ENCODE measurements at regions not wholly inside any gene's neighbourhood (a gene's known extent, or its start where the extent isn't known, plus 50 kb on each side); places are given as distances from the start of the nearest gene placed in this dataset.

DNA sequence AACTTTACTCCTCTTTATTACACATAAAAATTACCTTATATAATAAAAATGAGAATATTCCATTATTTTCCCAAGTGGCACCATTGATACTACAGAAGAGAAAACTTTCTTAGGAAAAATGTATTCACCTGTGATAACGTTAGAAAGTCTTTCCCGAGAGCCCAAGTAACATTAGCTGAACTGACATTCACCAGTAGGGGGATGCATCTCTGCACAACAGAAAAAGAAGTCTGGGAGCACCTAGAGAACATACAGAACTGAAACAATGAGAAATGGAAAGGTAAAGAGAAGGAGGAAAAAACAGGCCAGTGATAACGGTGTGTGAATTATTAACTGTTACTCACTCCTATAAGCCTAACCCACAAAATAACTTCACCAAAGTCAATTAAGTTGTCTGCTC, 423.3 kb downstream of the CENPC start:
- TF ChIP-seq, protein P1, sequence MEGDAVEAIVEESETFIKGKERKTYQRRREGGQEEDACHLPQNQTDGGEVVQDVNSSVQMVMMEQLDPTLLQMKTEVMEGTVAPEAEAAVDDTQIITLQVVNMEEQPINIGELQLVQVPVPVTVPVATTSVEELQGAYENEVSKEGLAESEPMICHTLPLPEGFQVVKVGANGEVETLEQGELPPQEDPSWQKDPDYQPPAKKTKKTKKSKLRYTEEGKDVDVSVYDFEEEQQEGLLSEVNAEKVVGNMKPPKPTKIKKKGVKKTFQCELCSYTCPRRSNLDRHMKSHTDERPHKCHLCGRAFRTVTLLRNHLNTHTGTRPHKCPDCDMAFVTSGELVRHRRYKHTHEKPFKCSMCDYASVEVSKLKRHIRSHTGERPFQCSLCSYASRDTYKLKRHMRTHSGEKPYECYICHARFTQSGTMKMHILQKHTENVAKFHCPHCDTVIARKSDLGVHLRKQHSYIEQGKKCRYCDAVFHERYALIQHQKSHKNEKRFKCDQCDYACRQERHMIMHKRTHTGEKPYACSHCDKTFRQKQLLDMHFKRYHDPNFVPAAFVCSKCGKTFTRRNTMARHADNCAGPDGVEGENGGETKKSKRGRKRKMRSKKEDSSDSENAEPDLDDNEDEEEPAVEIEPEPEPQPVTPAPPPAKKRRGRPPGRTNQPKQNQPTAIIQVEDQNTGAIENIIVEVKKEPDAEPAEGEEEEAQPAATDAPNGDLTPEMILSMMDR (optimal IDR thresholded peaks at IDR 0.05 in 1 of 3, IDR thresholded peaks at IDR 0.05 in 1 of 3, conservative IDR thresholded peaks at IDR 0.05 in 1 of 3; ENCODE audit: extremely low read depth in 1 of 3, insufficient read depth in 2 of 3, low read length in 3 of 3): peak; percentile 29 to 43 (median 33)
- no peak for TF ChIP-seq EZH2 (IDR thresholded peaks at IDR 0.05; ENCODE audit: low read length)

Measured in keratinocyte (primary cell).